NCI-H2107 treated with DMSO at 0.1 percent for 48 hours (cell line): ENCODE measurements at regions not wholly inside any gene's neighbourhood (a gene's known extent, or its start where the extent isn't known, plus 50 kb on each side); places are given as distances from the start of the nearest gene placed in this dataset.

Source experiments
- DNase-seq: peaks from one replicate; lab custom pipeline; 2025; ENCODE audit not compliant: unreplicated experiment; lab: John Stamatoyannopoulos, UW

- no peak for DNase-seq
Measured at GRCh38 chr13:107291875-107292274, 723.9 kb upstream of the ARGLU1 start.

GRCh38 chr13:107289540-107289939, 721.6 kb upstream of the ARGLU1 start:
- no peak for DNase-seq

GRCh38 chr13:107284173-107284572, 716.2 kb upstream of the ARGLU1 start:
- DNase-seq, result no peak

- no peak for DNase-seq
Measured at GRCh38 chr13:107277911-107278310, 710.0 kb upstream of the ARGLU1 start.

- no peak for DNase-seq
Measured at GRCh38 chr13:107276936-107277335, 709.0 kb upstream of the ARGLU1 start.

- DNase-seq, result no peak
Measured at GRCh38 chr13:107275945-107276614, 708.1 kb upstream of the ARGLU1 start.

- DNase-seq, result no peak
Measured at GRCh38 chr13:107275312-107275711, 707.4 kb upstream of the ARGLU1 start.

- no peak for DNase-seq
Measured at GRCh38 chr13:107271227-107271626, 703.3 kb upstream of the ARGLU1 start.

- no peak for DNase-seq
Measured at GRCh38 chr13:107266657-107267056, 698.7 kb upstream of the ARGLU1 start.

GRCh38 chr13:107258599-107259187, 690.8 kb upstream of the ARGLU1 start:
- no peak for DNase-seq

- DNase-seq, result no peak
Measured at GRCh38 chr13:107254392-107254791, 686.5 kb upstream of the ARGLU1 start.

GRCh38 chr13:107252428-107252827, 684.5 kb upstream of the ARGLU1 start:
- DNase-seq, result no peak

- no peak for DNase-seq
Measured at GRCh38 chr13:107252021-107252420, 684.1 kb upstream of the ARGLU1 start.

- DNase-seq, result no peak
Measured at GRCh38 chr13:107251341-107251740, 683.4 kb upstream of the ARGLU1 start.

- DNase-seq, result no peak
Measured at GRCh38 chr13:107250628-107251027, 682.7 kb upstream of the ARGLU1 start.

GRCh38 chr13:107244241-107244640, 676.3 kb upstream of the ARGLU1 start:
- no peak for DNase-seq

GRCh38 chr13:107242138-107242537, 674.2 kb upstream of the ARGLU1 start:
- no peak for DNase-seq

- peak; percentile 26 for DNase-seq
Measured at GRCh38 chr13:107241381-107241780, 673.4 kb upstream of the ARGLU1 start.

- no peak for DNase-seq
Measured at GRCh38 chr13:107239213-107239612, 671.3 kb upstream of the ARGLU1 start.

- no peak for DNase-seq
Measured at GRCh38 chr13:107238262-107238981, 670.5 kb upstream of the ARGLU1 start.

GRCh38 chr13:107234319-107235073, 666.6 kb upstream of the ARGLU1 start:
- no peak for DNase-seq

- DNase-seq, result peak; percentile 68
Measured at GRCh38 chr13:107233541-107233940, 665.6 kb upstream of the ARGLU1 start.
